ENCODE measurements at regions not wholly inside any gene's neighbourhood (a gene's known extent, or its start where the extent isn't known, plus 50 kb on each side); places are given as distances from the start of the nearest gene placed in this dataset.

GRCh38 chr3:95883801-95884200, 930.6 kb upstream of the EPHA6 start:
- DNase-seq = no peak

GRCh38 chr3:95886616-95887015, 927.8 kb upstream of the EPHA6 start:
- DNase-seq = no peak

- DNase-seq = no peak
These were observed 927.3 kb upstream of the EPHA6 start for GRCh38 chr3:95887114-95887513.

GRCh38 chr3:95894820-95895219, 919.6 kb upstream of the EPHA6 start:
- no peak for DNase-seq

GRCh38 chr3:95899494-95899893, 914.9 kb upstream of the EPHA6 start:
- no peak for DNase-seq

GRCh38 chr3:95899911-95900310, 914.5 kb upstream of the EPHA6 start:
- no peak for DNase-seq

GRCh38 chr3:95901948-95902347, 912.4 kb upstream of the EPHA6 start:
- no peak for DNase-seq

- DNase-seq = no peak
These were observed 909.2 kb upstream of the EPHA6 start for GRCh38 chr3:95905182-95905581.

GRCh38 chr3:95911767-95912166, 902.6 kb upstream of the EPHA6 start:
- no peak for DNase-seq

GRCh38 chr3:95923496-95924210, 890.7 kb upstream of the EPHA6 start:
- no peak for DNase-seq

- no peak for DNase-seq
These were observed 887.4 kb upstream of the EPHA6 start for GRCh38 chr3:95926904-95927501.

- DNase-seq = no peak
These were observed 880.2 kb upstream of the EPHA6 start for GRCh38 chr3:95934181-95934580.

- no peak for DNase-seq
These were observed 875.1 kb upstream of the EPHA6 start for GRCh38 chr3:95939235-95939809.

- DNase-seq = no peak
These were observed 848.6 kb upstream of the EPHA6 start for GRCh38 chr3:95965704-95966336.

GRCh38 chr3:95971573-95971972, 842.8 kb upstream of the EPHA6 start:
- no peak for DNase-seq

GRCh38 chr3:95994338-95994737, 820.1 kb upstream of the EPHA6 start:
- DNase-seq = no peak

GRCh38 chr3:96000966-96001365, 813.4 kb upstream of the EPHA6 start:
- DNase-seq = no peak

- DNase-seq = no peak
These were observed 806.7 kb upstream of the EPHA6 start for GRCh38 chr3:96007650-96008195.

- no peak for DNase-seq
These were observed 801.5 kb upstream of the EPHA6 start for GRCh38 chr3:96012939-96013338.

GRCh38 chr3:96017556-96017955, 796.8 kb upstream of the EPHA6 start:
- DNase-seq = no peak

GRCh38 chr3:96022676-96023075, 791.7 kb upstream of the EPHA6 start:
- DNase-seq = no peak

- DNase-seq = no peak
These were observed 786.7 kb upstream of the EPHA6 start for GRCh38 chr3:96027718-96028117.

GRCh38 chr3:96039632-96040031, 774.8 kb upstream of the EPHA6 start:
- DNase-seq = no peak

GRCh38 chr3:96059301-96059700, 755.1 kb upstream of the EPHA6 start:
- no peak for DNase-seq

Measured in activated CD8-positive, alpha-beta memory T cell treated with anti-CD3 and anti-CD28 coated beads, Interleukin-2, amount 50 U/mL, for 48 hours (primary cell).